Lower leg skin (tissue), 3 donors: ENCODE measurements at regions not wholly inside any gene's neighbourhood (a gene's known extent, or its start where the extent isn't known, plus 50 kb on each side); places are given as distances from the start of the nearest gene placed in this dataset.

Experiments used
- CTCF ChIP-seq, 3 donors: fragments of 450-650 bp; IDR thresholded peaks; one replicate each; pipeline ENCODE4 v1.5.1; 2016; ENCODE audit warnings: antibody characterized with exemption in 3 of 3, mild to moderate bottlenecking in 3 of 3, moderate library complexity in 2 of 3
- POLR2A ChIP-seq, 2 donors: fragments of 450-650 bp; IDR thresholded peaks; one replicate each; pipeline ENCODE4 v1.6.1; 2016 to 2017; ENCODE audit warnings: antibody characterized with exemption in 2 of 2, mild to moderate bottlenecking in 1 of 2, moderate library complexity in 1 of 2

- TF ChIP-seq CTCF (IDR thresholded peaks at IDR 0.05): no peak
- no peak for TF ChIP-seq POLR2A (IDR thresholded peaks at IDR 0.05)
Observed at GRCh38 chr2:217075268-217076057, 215.6 kb upstream of the TNP1 start.
